ENCODE measurements at regions not wholly inside any gene's neighbourhood (a gene's known extent, or its start where the extent isn't known, plus 50 kb on each side); places are given as distances from the start of the nearest gene placed in this dataset.

DNA sequence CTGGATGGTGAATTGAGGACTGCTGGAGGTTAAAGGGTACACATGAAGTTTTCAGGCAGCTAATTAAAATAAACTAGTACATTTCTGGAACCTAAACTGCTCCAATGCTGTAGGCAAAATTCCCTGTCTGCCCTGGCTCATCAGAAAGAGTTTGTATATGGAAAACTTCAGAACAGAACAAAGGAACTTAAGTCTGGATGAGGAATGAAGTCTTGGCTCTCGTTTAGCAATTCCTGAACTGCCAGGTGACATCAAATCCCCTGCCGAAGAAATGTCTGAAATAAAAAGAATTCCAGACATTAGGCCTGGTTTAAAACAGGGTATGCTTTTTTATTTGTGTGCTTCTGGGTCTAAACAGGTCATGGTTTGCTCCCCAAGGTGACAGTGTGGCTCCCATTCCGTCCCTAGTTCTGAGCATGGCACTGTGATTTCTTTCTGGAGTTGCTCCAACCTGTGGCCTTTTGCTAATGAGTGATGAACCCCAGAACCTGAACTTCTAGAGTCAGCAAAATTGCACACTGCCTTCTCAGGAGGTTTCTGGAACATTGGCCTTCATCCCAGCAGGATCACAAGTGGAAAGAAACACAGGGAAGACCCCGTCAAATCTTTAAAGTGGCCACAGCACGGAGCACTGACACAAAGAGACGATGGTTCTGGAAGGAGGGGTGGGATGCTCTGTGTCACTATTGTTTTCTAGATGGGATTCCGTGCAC is 129.4 kb upstream of the NAA20 start (continued):
- TF ChIP-seq UBTF (CRISPR knock-in tag; IDR thresholded peaks at IDR 0.05): no peak
- TF ChIP-seq MAFK (conservative IDR thresholded peaks at IDR 0.05 in 1 of 2, IDR thresholded peaks at IDR 0.05 in 1 of 2; ENCODE audit: low read length in 2 of 2): peak; percentile 61 to 74
- TF ChIP-seq MAFF (IDR thresholded peaks at IDR 0.05; ENCODE audit: low read depth, low read length): peak; percentile 69
- no peak for TF ChIP-seq FOXC1 (CRISPR knock-in tag; IDR thresholded peaks at IDR 0.05; ENCODE audit: borderline replicate concordance)

DNA sequence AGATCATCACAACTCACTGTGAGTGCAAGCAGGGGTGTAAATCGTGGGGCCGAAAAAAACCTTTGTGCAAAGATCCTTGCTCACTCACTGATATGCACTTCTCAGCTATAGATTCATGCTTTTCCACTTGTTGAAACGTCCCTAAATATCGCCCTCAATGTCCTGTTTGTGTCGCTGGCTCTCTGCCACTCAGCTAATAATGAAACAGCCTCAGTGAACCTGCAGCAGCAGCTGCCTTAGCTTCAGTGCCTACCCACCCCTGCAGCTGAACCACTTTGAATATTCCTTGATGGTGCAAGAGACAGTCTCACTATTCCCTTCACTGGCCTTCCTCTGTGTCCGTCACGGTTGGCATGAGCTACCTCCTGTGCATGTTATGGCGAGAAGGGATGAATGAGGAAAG is 128.9 kb upstream of the NAA20 start:
- no peaks in the 10 kb centered on the region for H3K9me3 ChIP-seq (ENCODE audit: low read length)
- peak overlapping the region; percentile 1; the same call in 1 of the 2 replicates for H3K9ac ChIP-seq (ENCODE audit: insufficient read depth, low read depth, low read length)
- WGBS (ENCODE audit: low lambda C conversion rate): 18% methylated on average over 8 of the region's 8 CpGs
- in situ Hi-C loops (cut with HindIII; ENCODE audit: extremely low pct_ligation_motif_present, low pct_unique_long_range_greater_than_20kb): no loop called here
- intact Hi-C loops (cut with micrococcal nuclease; ENCODE audit: unreplicated experiment): loop anchor here (5.0 kb wide), 3 partner anchors 86 to 109 kb away; no protein-coding TSS in a partner anchor
- DNase-seq (ENCODE audit: low spot score): no peak
- H3K27ac ChIP-seq (ENCODE audit: extremely low read length, insufficient read depth, low read length): no peak overlapping the region
- peaks cover 0 to 17% of the 10 kb centered on the region in 2 experiments; a peak in 2 of 5 replicates for H3K27me3 ChIP-seq (ENCODE audit: control insufficient read depth in 1 of 2, insufficient read depth in 2 of 2, low read length in 2 of 2)
- no peak overlapping the region for H2AFZ ChIP-seq (ENCODE audit: low read length)
- CTCF ChIA-PET (ENCODE audit: low intra/inter-chr PET ratio, low total read pairs): no interaction called here
- H4K20me1 ChIP-seq (ENCODE audit: insufficient read depth, low read length): no peaks in the 10 kb centered on the region
- no peaks in the 10 kb centered on the region for H3K79me2 ChIP-seq (ENCODE audit: insufficient read depth, low read length)
- H3K4me2 ChIP-seq (ENCODE audit: low read depth, low read length): peak overlapping the region; percentile 85
- H3K4me3 ChIP-seq (replicated peaks in 1 of 3; ENCODE audit: insufficient read depth in 1 of 3, low read depth in 2 of 3, low read length in 3 of 3): peak overlapping the region in 2 of 3 experiments; percentile 10 to 46; a peak in 3 of 6 replicates
- FAIRE-seq: no peak
- TF ChIP-seq XRCC5 (optimal IDR thresholded peaks at IDR 0.05; ENCODE audit: low read length) (peak; percentile 21), CEBPB (IDR thresholded peaks at IDR 0.05; ENCODE audit: borderline replicate concordance, low read depth, low read length) (peak; percentile 9; the same call in 1 of the 2 replicates), TEAD3 (CRISPR knock-in tag; optimal IDR thresholded peaks at IDR 0.05; ENCODE audit: borderline replicate concordance) (peak; percentile 25), ZNF788 (CRISPR knock-in tag; IDR thresholded peaks at IDR 0.05; ENCODE audit: borderline replicate concordance) (0 out of 2 replicates have a peak, but pooled peaks have one; percentile 25)
- TF ChIP-seq, protein P1, sequence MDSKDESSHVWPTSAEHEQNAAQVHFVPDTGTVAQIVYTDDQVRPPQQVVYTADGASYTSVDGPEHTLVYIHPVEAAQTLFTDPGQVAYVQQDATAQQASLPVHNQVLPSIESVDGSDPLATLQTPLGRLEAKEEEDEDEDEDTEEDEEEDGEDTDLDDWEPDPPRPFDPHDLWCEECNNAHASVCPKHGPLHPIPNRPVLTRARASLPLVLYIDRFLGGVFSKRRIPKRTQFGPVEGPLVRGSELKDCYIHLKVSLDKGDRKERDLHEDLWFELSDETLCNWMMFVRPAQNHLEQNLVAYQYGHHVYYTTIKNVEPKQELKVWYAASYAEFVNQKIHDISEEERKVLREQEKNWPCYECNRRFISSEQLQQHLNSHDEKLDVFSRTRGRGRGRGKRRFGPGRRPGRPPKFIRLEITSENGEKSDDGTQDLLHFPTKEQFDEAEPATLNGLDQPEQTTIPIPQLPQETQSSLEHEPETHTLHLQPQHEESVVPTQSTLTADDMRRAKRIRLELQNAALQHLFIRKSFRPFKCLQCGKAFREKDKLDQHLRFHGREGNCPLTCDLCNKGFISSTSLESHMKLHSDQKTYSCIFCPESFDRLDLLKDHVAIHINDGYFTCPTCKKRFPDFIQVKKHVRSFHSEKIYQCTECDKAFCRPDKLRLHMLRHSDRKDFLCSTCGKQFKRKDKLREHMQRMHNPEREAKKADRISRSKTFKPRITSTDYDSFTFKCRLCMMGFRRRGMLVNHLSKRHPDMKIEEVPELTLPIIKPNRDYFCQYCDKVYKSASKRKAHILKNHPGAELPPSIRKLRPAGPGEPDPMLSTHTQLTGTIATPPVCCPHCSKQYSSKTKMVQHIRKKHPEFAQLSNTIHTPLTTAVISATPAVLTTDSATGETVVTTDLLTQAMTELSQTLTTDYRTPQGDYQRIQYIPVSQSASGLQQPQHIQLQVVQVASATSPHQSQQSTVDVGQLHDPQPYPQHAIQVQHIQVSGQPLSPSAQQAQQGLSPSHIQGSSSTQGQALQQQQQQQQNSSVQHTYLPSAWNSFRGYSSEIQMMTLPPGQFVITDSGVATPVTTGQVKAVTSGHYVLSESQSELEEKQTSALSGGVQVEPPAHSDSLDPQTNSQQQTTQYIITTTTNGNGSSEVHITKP (CRISPR knock-in tag; IDR thresholded peaks at IDR 0.05; ENCODE audit: low read depth): peak; percentile 64; the same call in 1 of the 2 replicates
- TF ChIP-seq, protein P2, sequence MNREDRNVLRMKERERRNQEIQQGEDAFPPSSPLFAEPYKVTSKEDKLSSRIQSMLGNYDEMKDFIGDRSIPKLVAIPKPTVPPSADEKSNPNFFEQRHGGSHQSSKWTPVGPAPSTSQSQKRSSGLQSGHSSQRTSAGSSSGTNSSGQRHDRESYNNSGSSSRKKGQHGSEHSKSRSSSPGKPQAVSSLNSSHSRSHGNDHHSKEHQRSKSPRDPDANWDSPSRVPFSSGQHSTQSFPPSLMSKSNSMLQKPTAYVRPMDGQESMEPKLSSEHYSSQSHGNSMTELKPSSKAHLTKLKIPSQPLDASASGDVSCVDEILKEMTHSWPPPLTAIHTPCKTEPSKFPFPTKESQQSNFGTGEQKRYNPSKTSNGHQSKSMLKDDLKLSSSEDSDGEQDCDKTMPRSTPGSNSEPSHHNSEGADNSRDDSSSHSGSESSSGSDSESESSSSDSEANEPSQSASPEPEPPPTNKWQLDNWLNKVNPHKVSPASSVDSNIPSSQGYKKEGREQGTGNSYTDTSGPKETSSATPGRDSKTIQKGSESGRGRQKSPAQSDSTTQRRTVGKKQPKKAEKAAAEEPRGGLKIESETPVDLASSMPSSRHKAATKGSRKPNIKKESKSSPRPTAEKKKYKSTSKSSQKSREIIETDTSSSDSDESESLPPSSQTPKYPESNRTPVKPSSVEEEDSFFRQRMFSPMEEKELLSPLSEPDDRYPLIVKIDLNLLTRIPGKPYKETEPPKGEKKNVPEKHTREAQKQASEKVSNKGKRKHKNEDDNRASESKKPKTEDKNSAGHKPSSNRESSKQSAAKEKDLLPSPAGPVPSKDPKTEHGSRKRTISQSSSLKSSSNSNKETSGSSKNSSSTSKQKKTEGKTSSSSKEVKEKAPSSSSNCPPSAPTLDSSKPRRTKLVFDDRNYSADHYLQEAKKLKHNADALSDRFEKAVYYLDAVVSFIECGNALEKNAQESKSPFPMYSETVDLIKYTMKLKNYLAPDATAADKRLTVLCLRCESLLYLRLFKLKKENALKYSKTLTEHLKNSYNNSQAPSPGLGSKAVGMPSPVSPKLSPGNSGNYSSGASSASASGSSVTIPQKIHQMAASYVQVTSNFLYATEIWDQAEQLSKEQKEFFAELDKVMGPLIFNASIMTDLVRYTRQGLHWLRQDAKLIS (CRISPR knock-in tag; IDR thresholded peaks at IDR 0.05): no peak
- BruUV-seq (replicated peaks): no TSS peak
- ATAC-seq: no peak; the same call in 2 of the 3 replicates
- H3K36me3 ChIP-seq (replicated peaks in 1 of 2; ENCODE audit: control insufficient read depth in 1 of 2, insufficient read depth in 2 of 2, low read length in 2 of 2): no peaks in the 10 kb centered on the region
- peaks cover 58% of the 10 kb centered on the region for H3K4me1 ChIP-seq (ENCODE audit: insufficient read depth, low read length)
- POLR2A ChIA-PET: no interaction called here

Measured in HepG2 (cell line).